ENCODE measurements at regions not wholly inside any gene's neighbourhood (a gene's known extent, or its start where the extent isn't known, plus 50 kb on each side); places are given as distances from the start of the nearest gene placed in this dataset.
"Not testable (repeated sequence)": the region's sequence is repeated elsewhere in the genome, so short reads cannot be mapped to it uniquely, and the experiment has no call there.

- DNase-seq (ENCODE audit: low spot score) = no peak
Observed at GRCh38 chr4:143819029-143819428, 86.3 kb downstream of the GYPE start.

GRCh38 chr4:143817866-143818265, 87.5 kb downstream of the GYPE start:
- not testable (repeated sequence) for DNase-seq (ENCODE audit: low spot score); FAIRE-seq

More at GRCh38 chr4:143819029-143819428, 86.3 kb downstream of the GYPE start:
- no peak for FAIRE-seq

- DNase-seq (ENCODE audit: low spot score); FAIRE-seq: not testable (repeated sequence)
Observed at GRCh38 chr4:143815375-143815774, 90.0 kb downstream of the GYPE start.

DNA sequence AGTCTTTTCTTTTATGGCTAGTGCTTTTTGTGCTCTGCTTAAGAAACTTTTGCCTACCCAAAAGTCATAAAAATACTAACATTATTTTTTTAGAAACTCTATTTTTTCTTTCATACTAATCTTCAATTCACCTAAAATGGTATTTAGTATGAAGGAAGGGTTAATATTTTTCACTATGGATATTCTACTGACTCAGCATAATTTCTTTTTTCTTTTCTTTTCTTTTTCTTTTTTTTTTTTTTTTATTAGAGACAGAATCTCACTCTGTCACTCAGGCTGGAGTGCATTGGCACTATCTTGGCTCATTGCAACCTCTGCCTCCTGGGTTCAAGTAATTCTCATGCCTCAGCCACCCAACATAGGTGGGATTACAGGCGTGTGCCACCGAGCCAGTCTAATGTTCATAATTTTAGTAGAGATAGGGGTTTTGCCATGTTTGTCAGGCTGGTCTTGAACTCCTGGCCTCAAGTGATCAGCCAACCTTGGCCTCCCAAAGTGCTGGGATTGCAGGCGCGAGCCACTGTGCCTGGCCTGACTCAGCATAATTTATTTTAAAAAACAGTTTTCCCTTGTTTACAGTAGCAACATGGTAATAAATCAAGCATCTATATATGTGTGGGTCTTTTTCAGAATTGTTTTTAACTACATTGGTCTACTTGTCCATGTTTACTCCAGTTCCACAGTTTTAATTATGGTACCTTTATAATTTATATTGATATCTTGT, 91.8 kb downstream of the GYPE start:
- FAIRE-seq = not testable (repeated sequence)

DNA sequence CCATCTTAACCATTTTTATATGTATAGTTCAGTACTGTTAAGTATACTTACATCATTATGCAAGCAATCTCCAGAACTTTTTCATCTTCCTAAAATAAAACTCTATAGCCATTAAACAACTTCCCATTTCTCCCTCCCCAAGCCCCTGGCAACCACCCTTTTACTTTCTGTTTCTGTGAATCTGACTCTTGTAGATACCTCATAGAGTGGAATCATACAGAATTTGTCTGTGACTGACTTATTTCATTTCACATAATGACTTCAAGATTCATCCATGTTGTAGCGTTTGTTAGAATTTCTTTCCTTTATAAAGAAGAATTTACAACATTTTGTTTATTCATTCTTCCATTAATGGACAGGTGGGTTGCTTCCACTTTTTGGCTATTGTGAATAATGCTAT, 91.2 kb upstream of the FREM3 start:
- FAIRE-seq; DNase-seq (ENCODE audit: low spot score): not testable (repeated sequence)

More for the DNA sequence above, 91.8 kb downstream of the GYPE start:
- not testable (repeated sequence) for DNase-seq (ENCODE audit: low spot score)

GRCh38 chr4:143790425-143790824, 90.0 kb upstream of the FREM3 start:
- DNase-seq (ENCODE audit: low spot score); FAIRE-seq: not testable (repeated sequence)

DNA sequence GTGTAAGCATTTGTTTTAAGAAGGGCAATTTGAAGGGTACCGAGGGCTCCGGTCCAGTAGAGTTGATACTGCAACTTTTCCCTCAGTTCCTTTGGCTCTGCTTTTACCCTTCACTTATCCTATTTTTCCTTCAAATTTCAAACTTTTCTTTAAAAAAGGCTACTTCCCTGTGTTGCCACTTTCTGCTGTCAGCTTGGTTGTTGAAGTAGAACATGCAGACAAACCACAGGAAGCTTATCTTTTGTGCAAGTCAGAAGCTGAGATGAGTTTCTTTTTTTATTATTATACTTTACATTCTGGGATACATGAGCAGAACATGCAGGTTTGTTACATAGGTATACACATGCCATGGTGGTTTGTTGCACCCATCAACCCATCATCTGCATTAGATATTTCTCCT, 89.1 kb upstream of the FREM3 start:
- FAIRE-seq; DNase-seq (ENCODE audit: low spot score): not testable (repeated sequence)

- FAIRE-seq = no peak
Observed at GRCh38 chr4:143784567-143784966, 84.1 kb upstream of the FREM3 start.

GRCh38 chr4:143782521-143782920, 82.0 kb upstream of the FREM3 start:
- DNase-seq (ENCODE audit: low spot score) = no peak

More at GRCh38 chr4:143784567-143784966, 84.1 kb upstream of the FREM3 start:
- DNase-seq (ENCODE audit: low spot score) = no peak

GRCh38 chr4:143773998-143774895, 73.8 kb upstream of the FREM3 start:
- peak; percentile 27 for DNase-seq (ENCODE audit: low spot score)
- FAIRE-seq = peak; percentile 53

More at GRCh38 chr4:143782521-143782920, 82.0 kb upstream of the FREM3 start:
- FAIRE-seq = no peak

- FAIRE-seq (no peak), DNase-seq (ENCODE audit: low spot score) (no peak)
Observed at GRCh38 chr4:143771269-143771668, 70.8 kb upstream of the FREM3 start.

DNA sequence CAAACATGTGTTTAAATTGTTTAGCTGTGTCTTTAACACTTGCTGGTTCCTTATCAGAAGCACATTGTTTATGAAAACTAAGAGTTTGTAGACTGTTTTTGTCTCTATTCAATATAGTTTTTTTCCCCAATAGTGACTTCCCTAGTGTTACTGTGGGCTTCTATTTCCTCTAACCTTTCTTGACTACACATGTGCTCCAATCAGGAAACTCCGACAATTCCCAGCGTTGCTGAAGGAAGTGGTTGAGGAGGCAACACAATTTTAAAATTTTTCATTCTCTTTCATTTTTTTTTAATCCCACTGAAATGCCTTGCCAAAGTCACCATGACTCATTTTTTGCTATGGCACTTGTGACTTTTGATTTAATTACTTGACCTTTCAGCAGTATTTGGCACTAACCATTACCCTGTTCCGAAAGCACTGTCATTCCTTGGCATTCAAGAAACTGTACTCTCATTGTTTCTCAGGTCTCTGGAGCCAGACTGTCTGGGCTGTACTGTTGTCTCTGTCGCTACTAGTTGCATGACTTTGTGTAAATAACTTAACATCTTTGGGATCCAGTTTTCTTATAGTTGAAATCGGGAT, 67.6 kb upstream of the FREM3 start:
- DNase-seq (ENCODE audit: low spot score) (peak; percentile 29), FAIRE-seq (no peak)

- no peak for FAIRE-seq
Observed at GRCh38 chr4:143763587-143763986, 63.1 kb upstream of the FREM3 start.

GRCh38 chr4:143762511-143762910, 62.0 kb upstream of the FREM3 start:
- DNase-seq (ENCODE audit: low spot score) (no peak), FAIRE-seq (no peak)

More at GRCh38 chr4:143763587-143763986, 63.1 kb upstream of the FREM3 start:
- no peak for DNase-seq (ENCODE audit: low spot score)

All from urothelium cell line (cell line).